ENCODE measurements at regions not wholly inside any gene's neighbourhood (a gene's known extent, or its start where the extent isn't known, plus 50 kb on each side); places are given as distances from the start of the nearest gene placed in this dataset.

DNA sequence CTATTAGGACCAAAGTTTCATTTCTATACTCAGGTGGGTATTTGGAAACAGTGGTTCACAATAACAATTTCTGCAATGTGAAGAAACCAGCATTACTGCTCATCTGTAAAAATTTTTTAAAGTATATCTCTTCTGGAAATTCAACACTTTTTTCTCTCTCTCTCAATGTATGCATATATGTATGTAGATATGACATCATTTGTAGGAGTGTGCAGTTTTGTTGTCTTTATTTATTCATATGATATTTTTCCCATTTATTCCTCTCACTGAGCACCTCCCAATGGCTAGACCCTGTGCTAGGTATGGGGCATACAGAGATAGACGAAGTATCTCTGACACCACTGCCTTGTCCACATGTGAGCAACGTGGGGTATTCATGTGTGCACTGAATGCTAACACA is 58.3 kb downstream of the RDH14 start:
- TF ChIP-seq, protein P1, sequence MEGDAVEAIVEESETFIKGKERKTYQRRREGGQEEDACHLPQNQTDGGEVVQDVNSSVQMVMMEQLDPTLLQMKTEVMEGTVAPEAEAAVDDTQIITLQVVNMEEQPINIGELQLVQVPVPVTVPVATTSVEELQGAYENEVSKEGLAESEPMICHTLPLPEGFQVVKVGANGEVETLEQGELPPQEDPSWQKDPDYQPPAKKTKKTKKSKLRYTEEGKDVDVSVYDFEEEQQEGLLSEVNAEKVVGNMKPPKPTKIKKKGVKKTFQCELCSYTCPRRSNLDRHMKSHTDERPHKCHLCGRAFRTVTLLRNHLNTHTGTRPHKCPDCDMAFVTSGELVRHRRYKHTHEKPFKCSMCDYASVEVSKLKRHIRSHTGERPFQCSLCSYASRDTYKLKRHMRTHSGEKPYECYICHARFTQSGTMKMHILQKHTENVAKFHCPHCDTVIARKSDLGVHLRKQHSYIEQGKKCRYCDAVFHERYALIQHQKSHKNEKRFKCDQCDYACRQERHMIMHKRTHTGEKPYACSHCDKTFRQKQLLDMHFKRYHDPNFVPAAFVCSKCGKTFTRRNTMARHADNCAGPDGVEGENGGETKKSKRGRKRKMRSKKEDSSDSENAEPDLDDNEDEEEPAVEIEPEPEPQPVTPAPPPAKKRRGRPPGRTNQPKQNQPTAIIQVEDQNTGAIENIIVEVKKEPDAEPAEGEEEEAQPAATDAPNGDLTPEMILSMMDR (IDR thresholded peaks at IDR 0.05) = no peak
- TF ChIP-seq POLR2A (IDR thresholded peaks at IDR 0.05) = no peak
